ENCODE measurements at regions not wholly inside any gene's neighbourhood (a gene's known extent, or its start where the extent isn't known, plus 50 kb on each side); places are given as distances from the start of the nearest gene placed in this dataset.

GRCh38 chr3:166433060-166433459, 595.8 kb upstream of the BCHE start:
- TF ChIP-seq CTCF (IDR thresholded peaks at IDR 0.05) (no peak), POLR2A (IDR thresholded peaks at IDR 0.05) (no peak)

All from breast epithelium (tissue), 3 donors.